ENCODE measurements at regions not wholly inside any gene's neighbourhood (a gene's known extent, or its start where the extent isn't known, plus 50 kb on each side); places are given as distances from the start of the nearest gene placed in this dataset.

- DNase-seq: no peak
- Mint-ChIP-seq H3K27me3 (ENCODE audit: low read depth in 3 of 3) (no peaks in the 10 kb centered on the region), H3K4me3 (no peak overlapping the region), H3K4me1 (no peaks in the 10 kb centered on the region), H3K36me3 (no peaks in the 10 kb centered on the region), H3K9me3 (peaks cover 0 to 65% (median 32%) of the 10 kb centered on the region in 6 donors), H3K27ac (no peak overlapping the region)
These were observed 2394.2 kb upstream of the AGA start for GRCh38 chr4:179836179-179837075.

GRCh38 chr4:179843370-179843769 lies 2399.8 kb upstream of the TENM3 start:
- H3K27ac Mint-ChIP-seq: no peak overlapping the region
- no peaks in the 10 kb centered on the region for H3K4me1 Mint-ChIP-seq
- H3K9me3 Mint-ChIP-seq: peaks cover 4 to 46% (median 20%) of the 10 kb centered on the region in 6 donors
- no peaks in the 10 kb centered on the region for H3K36me3 Mint-ChIP-seq
- no peaks in the 10 kb centered on the region for H3K27me3 Mint-ChIP-seq (ENCODE audit: low read depth in 3 of 3)
- H3K4me3 Mint-ChIP-seq: no peak overlapping the region
- DNase-seq: no peak

GRCh38 chr4:179855469-179855868 lies 2387.7 kb upstream of the TENM3 start:
- Mint-ChIP-seq H3K9me3 (peaks cover 11 to 70% (median 20%) of the 10 kb centered on the region in 6 donors), H3K27ac (no peak overlapping the region), H3K4me3 (no peak overlapping the region), H3K4me1 (no peaks in the 10 kb centered on the region), H3K27me3 (ENCODE audit: low read depth in 3 of 3) (no peaks in the 10 kb centered on the region), H3K36me3 (peaks cover 0 to 3% (median 0%) of the 10 kb centered on the region in 3 donors)
- DNase-seq: no peak

DNA sequence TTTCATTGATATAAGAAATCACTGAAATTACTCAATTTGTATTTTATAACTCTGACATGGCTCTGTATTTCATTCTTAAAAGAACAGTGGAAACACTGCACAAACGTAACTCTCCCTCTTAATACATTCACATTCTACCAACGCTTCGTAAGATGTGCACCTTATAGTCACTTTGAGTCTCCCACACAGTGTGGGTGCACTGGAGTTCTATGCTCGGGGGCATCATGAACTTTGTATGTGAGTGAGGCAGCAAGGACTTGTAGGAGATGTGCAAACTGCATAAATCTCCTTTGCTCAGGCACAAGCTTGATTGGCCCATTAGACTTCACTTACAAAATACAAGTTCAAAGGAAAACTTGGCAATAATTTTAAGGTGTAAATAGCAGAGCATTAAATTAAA lies 2385.0 kb upstream of the TENM3 start:
- H3K27me3 Mint-ChIP-seq (ENCODE audit: low read depth in 3 of 3): peaks cover 0 to 4% (median 0%) of the 10 kb centered on the region in 3 donors
- H3K4me3 Mint-ChIP-seq: no peak overlapping the region
- no peaks in the 10 kb centered on the region for H3K4me1 Mint-ChIP-seq
- DNase-seq: no peak
- peaks cover 0 to 3% (median 0%) of the 10 kb centered on the region in 3 donors for H3K36me3 Mint-ChIP-seq
- H3K27ac Mint-ChIP-seq: no peak overlapping the region
- peaks cover 6 to 62% (median 14%) of the 10 kb centered on the region in 6 donors for H3K9me3 Mint-ChIP-seq

- Mint-ChIP-seq H3K4me3 (no peak overlapping the region), H3K27me3 (ENCODE audit: low read depth in 3 of 3) (peaks cover 1 to 3% (median 2%) of the 10 kb centered on the region in 3 donors), H3K27ac (no peak overlapping the region), H3K9me3 (peaks cover 0 to 24% (median 7%) of the 10 kb centered on the region in 6 donors), H3K36me3 (no peaks in the 10 kb centered on the region), H3K4me1 (no peaks in the 10 kb centered on the region)
- no peak for DNase-seq
These were observed 2375.8 kb upstream of the TENM3 start for GRCh38 chr4:179867300-179867878.

DNA sequence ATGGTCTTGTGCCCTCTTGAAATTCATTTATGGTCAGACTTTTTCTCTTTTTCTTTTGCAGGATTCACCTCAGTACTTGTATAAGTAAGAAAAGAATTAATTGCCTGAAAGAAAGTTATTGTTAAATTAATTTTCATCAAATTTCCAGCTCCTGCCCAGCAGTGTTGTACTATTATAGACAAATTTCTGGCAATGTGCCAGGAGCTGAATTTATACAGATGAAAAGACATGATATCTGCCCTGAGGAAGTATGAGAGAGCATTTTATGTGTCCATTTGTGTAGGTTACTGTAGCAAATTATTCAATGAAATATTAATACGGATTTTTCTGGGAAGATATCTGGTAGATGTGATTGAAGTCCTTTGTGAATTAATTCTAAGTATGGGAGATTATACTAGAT lies 2371.5 kb upstream of the TENM3 start:
- DNase-seq: no peak
- Mint-ChIP-seq H3K4me3 (no peak overlapping the region), H3K27ac (no peak overlapping the region), H3K9me3 (peaks cover 1 to 16% (median 10%) of the 10 kb centered on the region in 6 donors), H3K4me1 (no peaks in the 10 kb centered on the region), H3K27me3 (ENCODE audit: low read depth in 3 of 3) (peaks cover 2 to 3% (median 3%) of the 10 kb centered on the region in 3 donors), H3K36me3 (no peaks in the 10 kb centered on the region)

GRCh38 chr4:179872755-179873154 lies 2370.4 kb upstream of the TENM3 start:
- H3K4me3 Mint-ChIP-seq: no peak overlapping the region
- no peak for DNase-seq
- H3K4me1 Mint-ChIP-seq: no peaks in the 10 kb centered on the region
- peaks cover 3 to 19% (median 10%) of the 10 kb centered on the region in 6 donors for H3K9me3 Mint-ChIP-seq
- peaks cover 2 to 3% (median 3%) of the 10 kb centered on the region in 3 donors for H3K27me3 Mint-ChIP-seq (ENCODE audit: low read depth in 3 of 3)
- H3K27ac Mint-ChIP-seq: no peak overlapping the region
- H3K36me3 Mint-ChIP-seq: no peaks in the 10 kb centered on the region

- H3K27me3 Mint-ChIP-seq (ENCODE audit: low read depth in 3 of 3): peaks cover 0 to 3% (median 0%) of the 10 kb centered on the region in 3 donors
- H3K4me1 Mint-ChIP-seq: no peaks in the 10 kb centered on the region
- H3K27ac Mint-ChIP-seq: no peak overlapping the region
- no peak for DNase-seq
- no peaks in the 10 kb centered on the region for H3K36me3 Mint-ChIP-seq
- peaks cover 3 to 26% (median 8%) of the 10 kb centered on the region in 6 donors for H3K9me3 Mint-ChIP-seq
- H3K4me3 Mint-ChIP-seq: no peak overlapping the region
These were observed 2362.4 kb upstream of the TENM3 start for GRCh38 chr4:179880756-179881155.

GRCh38 chr4:179894066-179894778 lies 2349.0 kb upstream of the TENM3 start:
- DNase-seq: no peak
- no peaks in the 10 kb centered on the region for H3K4me1 Mint-ChIP-seq
- no peak overlapping the region for H3K27ac Mint-ChIP-seq
- H3K36me3 Mint-ChIP-seq: no peaks in the 10 kb centered on the region
- H3K27me3 Mint-ChIP-seq (ENCODE audit: low read depth in 3 of 3): peaks cover 0 to 1% (median 0%) of the 10 kb centered on the region in 3 donors
- H3K4me3 Mint-ChIP-seq: no peak overlapping the region
- H3K9me3 Mint-ChIP-seq: peaks cover 8 to 53% (median 16%) of the 10 kb centered on the region in 6 donors

DNA sequence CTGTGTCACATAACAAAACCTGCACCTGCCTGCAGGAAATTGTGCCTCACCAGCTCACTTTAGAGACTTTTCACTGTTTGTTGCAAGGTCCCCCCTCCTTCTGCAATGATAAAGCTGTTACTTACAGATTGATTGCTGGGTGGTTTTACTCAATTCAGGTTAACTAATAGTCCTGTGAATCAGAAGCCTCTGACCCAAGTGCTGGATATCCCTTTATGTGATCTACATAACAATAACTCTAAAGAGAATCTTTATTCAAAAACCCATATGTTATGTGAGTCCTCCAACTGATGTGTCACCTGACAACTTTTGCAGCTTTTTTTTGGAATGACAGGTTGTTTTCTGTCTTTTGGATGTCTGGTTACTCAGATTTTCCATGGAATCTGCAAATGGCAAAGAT lies 2323.6 kb upstream of the TENM3 start:
- no peaks in the 10 kb centered on the region for H3K36me3 Mint-ChIP-seq
- peaks cover 3 to 24% (median 16%) of the 10 kb centered on the region in 6 donors for H3K9me3 Mint-ChIP-seq
- no peak overlapping the region for H3K4me3 Mint-ChIP-seq
- DNase-seq: no peak
- H3K4me1 Mint-ChIP-seq: no peaks in the 10 kb centered on the region
- H3K27me3 Mint-ChIP-seq (ENCODE audit: low read depth in 3 of 3): peaks cover 0 to 2% (median 0%) of the 10 kb centered on the region in 3 donors
- no peak overlapping the region for H3K27ac Mint-ChIP-seq

- Mint-ChIP-seq H3K4me1 (no peaks in the 10 kb centered on the region), H3K36me3 (no peaks in the 10 kb centered on the region), H3K4me3 (no peak overlapping the region), H3K9me3 (peaks cover 2 to 46% (median 18%) of the 10 kb centered on the region in 6 donors), H3K27me3 (ENCODE audit: low read depth in 3 of 3) (no peaks in the 10 kb centered on the region), H3K27ac (no peak overlapping the region)
- DNase-seq: no peak
These were observed 2315.7 kb upstream of the TENM3 start for GRCh38 chr4:179927473-179927872.

GRCh38 chr4:179941911-179942310 lies 2301.3 kb upstream of the TENM3 start:
- no peak overlapping the region for H3K27ac Mint-ChIP-seq
- H3K4me1 Mint-ChIP-seq: no peaks in the 10 kb centered on the region
- H3K4me3 Mint-ChIP-seq: no peak overlapping the region
- peaks cover 12 to 64% (median 25%) of the 10 kb centered on the region in 6 donors for H3K9me3 Mint-ChIP-seq
- no peaks in the 10 kb centered on the region for H3K36me3 Mint-ChIP-seq
- H3K27me3 Mint-ChIP-seq (ENCODE audit: low read depth in 3 of 3): peaks cover 0 to 2% (median 0%) of the 10 kb centered on the region in 3 donors
- no peak for DNase-seq

- H3K4me1 Mint-ChIP-seq: no peaks in the 10 kb centered on the region
- no peak for DNase-seq
- no peak overlapping the region for H3K27ac Mint-ChIP-seq
- H3K27me3 Mint-ChIP-seq (ENCODE audit: low read depth in 3 of 3): peaks cover 0 to 4% (median under 1%) of the 10 kb centered on the region in 3 donors
- H3K36me3 Mint-ChIP-seq: peaks cover 0 to 3% (median 0%) of the 10 kb centered on the region in 3 donors
- H3K9me3 Mint-ChIP-seq: peaks cover 8 to 44% (median 24%) of the 10 kb centered on the region in 6 donors
- H3K4me3 Mint-ChIP-seq: no peak overlapping the region
These were observed 2266.4 kb upstream of the TENM3 start for GRCh38 chr4:179976777-179977176.

- Mint-ChIP-seq H3K4me3 (no peak overlapping the region), H3K27me3 (ENCODE audit: low read depth in 3 of 3) (peaks cover 0 to 4% (median 1%) of the 10 kb centered on the region in 3 donors), H3K9me3 (peaks cover 8 to 47% (median 23%) of the 10 kb centered on the region in 6 donors), H3K4me1 (no peaks in the 10 kb centered on the region), H3K27ac (no peak overlapping the region), H3K36me3 (peaks cover 0 to 3% (median 0%) of the 10 kb centered on the region in 3 donors)
- no peak for DNase-seq
These were observed 2265.8 kb upstream of the TENM3 start for GRCh38 chr4:179977378-179977777.

All from immature natural killer cell (primary cell).